ENCODE measurements at regions not wholly inside any gene's neighbourhood (a gene's known extent, or its start where the extent isn't known, plus 50 kb on each side); places are given as distances from the start of the nearest gene placed in this dataset.

- TF ChIP-seq, protein P1, sequence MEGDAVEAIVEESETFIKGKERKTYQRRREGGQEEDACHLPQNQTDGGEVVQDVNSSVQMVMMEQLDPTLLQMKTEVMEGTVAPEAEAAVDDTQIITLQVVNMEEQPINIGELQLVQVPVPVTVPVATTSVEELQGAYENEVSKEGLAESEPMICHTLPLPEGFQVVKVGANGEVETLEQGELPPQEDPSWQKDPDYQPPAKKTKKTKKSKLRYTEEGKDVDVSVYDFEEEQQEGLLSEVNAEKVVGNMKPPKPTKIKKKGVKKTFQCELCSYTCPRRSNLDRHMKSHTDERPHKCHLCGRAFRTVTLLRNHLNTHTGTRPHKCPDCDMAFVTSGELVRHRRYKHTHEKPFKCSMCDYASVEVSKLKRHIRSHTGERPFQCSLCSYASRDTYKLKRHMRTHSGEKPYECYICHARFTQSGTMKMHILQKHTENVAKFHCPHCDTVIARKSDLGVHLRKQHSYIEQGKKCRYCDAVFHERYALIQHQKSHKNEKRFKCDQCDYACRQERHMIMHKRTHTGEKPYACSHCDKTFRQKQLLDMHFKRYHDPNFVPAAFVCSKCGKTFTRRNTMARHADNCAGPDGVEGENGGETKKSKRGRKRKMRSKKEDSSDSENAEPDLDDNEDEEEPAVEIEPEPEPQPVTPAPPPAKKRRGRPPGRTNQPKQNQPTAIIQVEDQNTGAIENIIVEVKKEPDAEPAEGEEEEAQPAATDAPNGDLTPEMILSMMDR (optimal IDR thresholded peaks at IDR 0.05 in 1 of 3, IDR thresholded peaks at IDR 0.05 in 1 of 3, conservative IDR thresholded peaks at IDR 0.05 in 1 of 3; ENCODE audit: extremely low read depth in 1 of 3, insufficient read depth in 2 of 3, low read length in 3 of 3): no peak
- no peak for TF ChIP-seq EZH2 (IDR thresholded peaks at IDR 0.05; ENCODE audit: low read length)
Measured at GRCh38 chr10:52992567-52992966, 220.0 kb upstream of the MBL2 start.
